NCI-H2171 treated with DMSO at 0.1 percent for 48 hours (cell line): ENCODE measurements at regions not wholly inside any gene's neighbourhood (a gene's known extent, or its start where the extent isn't known, plus 50 kb on each side); places are given as distances from the start of the nearest gene placed in this dataset.
A peak's percentile ranks its signal among the peaks of the same experiment; 100 is the strongest.
"Not testable (repeated sequence)": the region's sequence is repeated elsewhere in the genome, so short reads cannot be mapped to it uniquely, and the experiment has no call there.

Experiments
- DNase-seq: peaks from one replicate; lab custom pipeline; 2025; lab: John Stamatoyannopoulos, UW

- DNase-seq, result no peak
These were observed 101.8 kb upstream of the CADM1 start for GRCh38 chr11:115605871-115606497.

- DNase-seq, result not testable (repeated sequence)
These were observed 101.2 kb upstream of the CADM1 start for GRCh38 chr11:115605397-115605796.

- no peak for DNase-seq
These were observed 94.9 kb upstream of the CADM1 start for GRCh38 chr11:115599125-115599524.

DNA sequence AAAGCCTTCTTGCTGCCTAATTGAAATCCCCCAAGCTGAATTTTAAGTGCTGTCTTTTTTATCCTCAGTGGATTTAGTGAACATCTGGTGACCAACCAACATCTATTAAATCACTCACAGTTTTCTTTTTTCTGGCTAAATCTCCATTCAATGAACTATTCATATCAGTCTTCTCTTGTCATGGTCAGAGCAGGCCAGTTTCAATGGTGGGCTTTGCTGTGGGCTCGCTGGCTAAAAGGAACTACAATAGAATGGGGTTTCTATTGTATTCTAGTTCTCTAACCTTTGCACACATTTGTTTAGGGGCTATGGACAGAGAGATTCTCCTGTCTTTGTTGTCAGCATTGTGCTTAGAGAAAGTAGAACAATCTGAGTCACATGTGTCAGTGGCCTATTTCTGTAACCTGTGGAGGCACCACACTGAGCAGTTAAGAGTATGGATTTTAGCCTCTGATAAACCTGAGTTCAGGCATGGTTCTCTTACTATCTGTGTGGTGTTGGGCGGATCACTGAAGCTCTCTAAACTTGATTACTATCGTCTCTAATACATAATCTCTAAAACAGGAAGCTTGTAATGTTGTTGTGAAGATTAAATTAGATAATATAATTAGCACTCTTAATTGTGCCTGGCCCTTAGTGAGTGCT, 94.2 kb upstream of the CADM1 start:
- peak; percentile 51 for DNase-seq

DNA sequence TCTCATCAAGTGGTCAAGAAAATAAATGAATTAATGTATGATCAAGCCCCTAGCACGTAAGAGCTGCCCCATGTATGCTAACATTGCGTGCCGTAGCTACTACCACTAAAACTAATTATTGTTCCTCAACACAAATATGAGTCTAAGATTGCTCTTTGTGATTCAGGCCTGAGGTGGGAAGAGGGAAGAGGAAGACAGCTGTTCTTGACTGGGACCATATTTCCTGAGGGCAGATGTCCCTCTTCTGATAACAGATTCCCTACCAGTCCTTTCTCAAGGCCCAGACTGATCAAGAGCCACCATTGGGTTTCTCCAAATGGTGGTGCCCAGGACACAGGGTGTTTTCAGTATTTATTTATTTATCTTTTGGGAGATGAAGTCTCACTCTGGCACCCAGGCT, 87.2 kb upstream of the CADM1 start:
- DNase-seq, result peak; percentile 70

- DNase-seq, result peak; percentile 68
These were observed 86.0 kb upstream of the CADM1 start for GRCh38 chr11:115590254-115590653.

GRCh38 chr11:115587718-115588342, 83.6 kb upstream of the CADM1 start:
- DNase-seq, result no peak

DNA sequence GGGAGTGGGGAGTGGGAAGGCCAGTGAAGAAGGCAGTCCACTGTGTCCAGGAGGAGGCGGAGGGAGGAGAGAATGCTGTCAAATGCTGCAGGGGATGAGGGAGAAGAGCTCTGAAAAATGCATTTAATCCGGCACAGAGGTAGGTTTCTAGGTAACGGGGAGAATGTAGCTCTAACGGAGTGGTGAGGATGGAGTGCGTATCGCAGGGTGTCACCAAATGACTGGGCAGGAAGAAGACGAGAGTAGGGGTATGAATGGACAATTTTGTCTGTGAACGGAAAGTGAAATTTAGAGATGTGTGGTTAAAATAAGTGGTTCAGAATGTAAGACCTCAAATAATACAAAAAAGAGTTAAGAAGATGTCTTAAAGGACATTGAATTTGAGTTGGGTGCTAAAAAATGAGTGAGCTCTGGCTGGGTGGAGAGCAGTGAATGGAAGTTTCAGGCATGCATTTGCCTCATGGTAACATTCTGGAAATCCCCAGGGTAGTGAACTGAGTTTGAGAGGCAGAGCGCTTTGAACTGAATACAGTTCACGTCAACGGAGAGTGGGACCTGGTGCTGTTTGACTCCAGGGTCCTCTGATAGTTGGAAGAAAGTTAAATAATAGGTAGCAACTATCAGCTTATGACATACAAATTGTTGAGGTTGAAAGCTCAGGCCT, 81.3 kb upstream of the CADM1 start:
- DNase-seq, result no peak

DNA sequence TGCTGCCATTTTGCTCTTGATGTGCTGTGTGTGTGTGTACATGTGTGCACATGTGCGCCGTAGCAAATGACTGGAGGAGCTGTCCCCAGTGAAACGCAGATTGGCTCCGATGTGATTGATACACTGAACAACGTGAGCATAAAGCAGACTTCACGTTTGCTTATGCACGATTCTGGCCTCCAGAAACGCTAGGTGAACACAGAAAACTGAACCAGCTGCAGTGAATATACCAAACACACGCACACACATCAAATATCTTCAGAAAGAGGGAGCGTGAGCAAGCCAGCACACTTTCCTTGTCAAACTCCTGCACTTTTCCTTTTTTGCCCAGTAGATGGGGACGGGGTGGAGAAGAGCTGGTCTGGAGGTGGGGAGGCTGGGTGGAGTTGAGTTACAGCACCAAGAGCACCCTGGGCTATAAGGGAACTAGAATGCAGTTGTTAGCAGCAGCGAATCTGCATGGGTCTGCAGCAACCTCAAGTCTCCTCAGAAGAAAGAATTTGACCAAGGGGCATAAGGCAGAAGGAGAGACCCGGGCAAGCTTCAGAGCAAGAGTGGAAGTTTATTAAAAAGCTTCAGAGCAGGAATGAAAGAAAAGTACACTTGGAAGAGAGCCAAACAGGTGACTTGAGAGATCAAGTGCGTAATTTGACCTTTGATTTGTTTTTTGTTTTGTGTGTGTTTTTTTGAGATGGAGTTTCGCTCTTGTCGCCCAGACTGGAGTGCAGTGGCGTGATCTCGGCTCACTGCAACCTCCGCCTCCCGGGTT, 77.8 kb upstream of the CADM1 start:
- DNase-seq, result peak; percentile 95

GRCh38 chr11:115580927-115581680, 76.9 kb upstream of the CADM1 start:
- DNase-seq, result peak; percentile 45

DNA sequence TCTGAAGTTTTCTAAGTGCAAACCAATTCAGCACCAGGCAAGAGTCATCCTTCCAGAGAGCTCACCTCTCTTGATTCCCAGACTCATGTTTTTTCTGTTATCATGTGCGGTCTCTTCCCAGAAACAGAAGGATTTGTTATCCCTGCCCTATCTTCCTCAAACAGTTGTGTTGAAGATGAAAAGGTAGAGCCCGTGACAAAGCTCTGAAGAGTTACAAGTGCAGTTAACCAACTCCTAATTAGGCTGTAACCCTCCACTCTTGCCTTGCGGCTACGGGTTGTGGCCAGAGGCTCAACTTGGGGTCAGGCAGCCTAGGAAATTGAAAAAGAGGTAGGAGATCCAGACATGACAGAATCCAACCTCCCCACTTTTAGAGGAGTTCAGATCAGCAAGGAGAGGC, 76.2 kb upstream of the CADM1 start:
- DNase-seq, result no peak

- no peak for DNase-seq
These were observed 75.1 kb upstream of the CADM1 start for GRCh38 chr11:115579181-115579825.

DNA sequence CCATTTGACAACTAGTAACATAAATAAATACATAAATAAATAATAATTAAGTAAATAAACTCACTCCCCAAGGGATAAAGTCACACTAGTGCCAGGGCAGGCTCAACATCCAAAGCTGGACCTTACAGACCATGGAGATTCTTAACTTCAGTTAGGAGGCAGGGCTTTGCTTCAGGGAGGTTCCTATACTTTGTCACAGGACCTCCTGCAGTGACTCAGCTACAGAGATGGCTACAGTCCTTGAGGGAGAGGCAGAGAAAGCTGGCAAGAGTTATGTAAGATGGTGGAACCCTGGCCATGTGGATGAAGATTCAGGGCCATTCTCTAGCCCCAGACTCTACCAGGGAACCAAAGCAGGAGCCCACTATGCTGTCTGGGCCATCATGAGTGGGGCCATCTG, 74.1 kb upstream of the CADM1 start:
- DNase-seq, result no peak

DNA sequence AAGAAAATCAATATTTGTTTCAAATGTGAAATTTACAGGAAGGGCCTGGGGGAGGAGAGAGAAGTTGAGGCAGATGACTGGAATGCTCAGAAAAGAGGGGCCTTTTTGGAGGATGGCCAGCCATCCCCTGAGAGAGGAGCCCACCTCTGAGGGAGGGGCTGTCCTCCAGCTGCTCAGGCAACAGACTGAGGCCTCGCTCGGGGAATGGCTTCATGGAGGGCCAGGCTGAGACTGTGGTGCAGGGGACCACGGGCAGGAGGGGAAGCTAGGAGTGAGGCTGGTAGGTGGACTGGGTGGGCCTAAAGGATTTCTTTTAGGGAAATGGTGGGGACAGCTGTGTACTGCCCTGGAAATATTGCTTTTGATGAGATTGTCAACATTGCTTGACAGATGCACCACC, 73.5 kb upstream of the CADM1 start:
- DNase-seq, result no peak

DNA sequence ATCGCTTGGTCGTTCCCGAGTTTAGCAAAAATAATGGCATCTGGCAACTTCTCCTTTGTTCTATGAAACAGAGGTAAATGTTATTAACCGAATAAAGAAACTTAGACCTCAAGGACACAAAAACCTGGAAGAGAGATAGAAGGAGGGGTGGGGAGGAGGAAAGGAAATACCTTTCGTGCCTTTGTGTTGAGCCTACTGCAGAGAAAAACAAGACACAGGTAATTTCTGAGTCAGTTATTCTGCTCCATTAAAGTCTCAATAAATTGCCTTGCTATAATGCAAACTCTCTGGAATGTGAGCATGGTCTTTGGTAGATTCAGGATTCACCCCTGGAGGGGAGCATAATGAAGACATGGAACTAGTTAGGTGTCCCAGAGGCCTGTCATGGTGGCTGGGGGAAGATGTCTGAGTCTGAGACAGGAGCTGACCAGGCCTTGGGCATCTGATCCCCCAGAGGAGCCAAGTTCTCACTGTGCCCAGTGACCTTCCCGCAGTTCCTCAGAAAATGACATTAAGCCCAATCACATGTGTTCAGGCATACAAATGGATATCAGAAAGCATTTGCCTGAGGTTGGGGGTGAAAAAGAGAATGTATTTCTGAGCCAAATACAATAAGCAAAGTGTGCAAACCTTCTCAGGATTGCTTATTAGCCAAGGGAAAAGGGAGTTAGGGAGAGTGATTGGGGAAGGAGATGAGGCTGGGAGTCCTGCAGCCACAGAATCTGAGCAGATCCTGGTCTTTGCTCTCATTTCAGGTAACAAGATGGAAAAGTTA, 72.6 kb upstream of the CADM1 start:
- DNase-seq, result no peak

DNA sequence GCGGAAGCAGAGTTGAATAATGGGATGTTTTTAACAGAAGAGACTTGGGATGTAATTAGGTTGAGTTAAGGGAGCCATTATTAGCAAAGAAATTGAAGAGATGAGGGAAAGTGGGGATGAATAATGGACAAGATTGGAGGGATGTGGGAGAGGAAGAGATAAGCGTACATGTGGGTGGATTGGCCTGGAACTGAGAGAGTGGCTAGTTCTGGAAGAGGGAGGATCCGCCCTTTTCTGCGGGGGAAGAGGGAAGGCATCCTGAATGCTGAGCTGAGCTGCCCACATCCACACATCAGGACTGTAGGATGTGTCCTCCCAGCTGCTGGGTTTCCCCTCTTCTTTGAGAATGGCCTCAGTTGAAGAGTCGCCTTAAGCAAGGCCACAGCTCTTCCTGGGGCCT, 68.3 kb upstream of the CADM1 start:
- DNase-seq, result no peak

DNA sequence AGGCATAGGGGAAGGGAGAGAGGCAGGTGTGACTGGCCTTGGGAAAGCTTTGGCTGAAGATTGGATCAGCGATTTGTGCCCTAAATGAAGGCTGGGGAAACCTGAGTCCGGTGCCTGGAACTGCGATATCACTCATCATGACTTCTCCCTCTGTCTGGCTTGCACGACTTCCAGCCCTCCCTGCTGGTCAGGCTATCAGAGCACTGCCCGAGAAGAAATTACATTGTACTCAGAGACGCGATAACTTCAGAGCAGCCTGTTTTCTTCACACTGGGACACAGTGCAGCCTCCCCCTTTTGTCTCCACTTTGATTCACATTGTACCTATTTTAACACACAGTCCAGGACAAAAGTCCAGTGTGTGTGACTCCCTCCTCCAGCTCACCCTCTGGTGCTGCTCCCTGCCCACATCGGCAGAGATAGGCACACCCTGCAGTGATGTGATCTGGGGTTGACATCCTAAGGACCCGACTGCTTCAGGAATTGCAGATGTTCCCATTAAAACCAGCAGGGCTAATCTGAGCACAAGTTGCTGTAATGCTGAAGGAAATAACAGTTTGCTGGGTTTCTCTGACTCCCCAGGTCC, 62.1 kb upstream of the CADM1 start:
- no peak for DNase-seq

GRCh38 chr11:115564851-115565250, 60.6 kb upstream of the CADM1 start:
- DNase-seq, result no peak

DNA sequence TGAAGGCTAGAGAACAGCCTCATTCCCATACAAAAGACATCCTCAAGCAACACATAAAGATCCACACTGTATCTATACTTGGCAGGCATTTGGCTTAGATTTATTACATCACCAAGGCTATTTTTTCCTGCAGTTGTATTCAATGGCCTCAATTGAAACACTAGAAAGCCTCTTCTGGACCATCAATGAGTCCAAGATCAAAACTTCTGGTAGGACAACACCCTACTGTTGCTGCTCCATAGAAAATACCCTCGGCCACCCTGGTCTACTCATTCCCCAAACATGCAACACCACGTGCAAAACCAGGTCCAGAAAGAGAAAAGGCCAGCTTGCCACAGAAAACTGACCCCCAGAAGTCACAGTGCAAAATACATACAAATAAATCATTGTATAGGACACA, 56.9 kb upstream of the CADM1 start:
- DNase-seq, result no peak

DNA sequence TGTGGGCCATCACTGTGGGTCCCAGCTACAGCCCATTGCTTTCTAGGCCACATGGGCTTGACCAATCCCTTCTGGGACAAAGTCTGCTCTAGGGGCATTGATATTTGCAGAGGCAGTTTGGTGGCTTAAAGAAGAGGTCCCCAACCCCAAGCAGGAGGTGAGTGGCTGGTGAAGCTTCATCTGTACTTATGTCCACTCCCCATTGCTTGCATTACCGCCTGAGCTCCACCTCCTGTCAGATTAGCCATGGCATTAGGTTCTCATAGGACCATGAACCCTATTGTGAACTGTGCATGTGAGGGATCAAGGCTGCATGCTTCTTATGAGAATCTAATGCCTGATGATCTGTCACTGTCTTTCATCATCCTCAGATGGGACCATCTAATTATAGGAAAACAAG, 54.4 kb upstream of the CADM1 start:
- DNase-seq, result no peak
